Keratinocyte (primary cell): ENCODE measurements at regions not wholly inside any gene's neighbourhood (a gene's known extent, or its start where the extent isn't known, plus 50 kb on each side); places are given as distances from the start of the nearest gene placed in this dataset.

ENCODE experiments used
- DNase-seq: peaks from one replicate; pipeline ENCODE4 v3.0.0-alpha.2; 2011; ENCODE audit warnings: low read depth, missing footprints, low spot score
- FAIRE-seq: peaks from 2 replicates; lab custom pipeline; 2011; peaks lifted over from hg19 to GRCh38; lab: Jason Lieb, UNC
- H2AFZ ChIP-seq: 2 replicates; pipeline ENCODE4 v1.6.0; 2012; ENCODE audit warnings: low read length, control low read depth, inconsistent platforms; ENCODE audit not compliant: control insufficient read depth
- H3K27ac ChIP-seq: 2 replicates; pipeline ENCODE4 v1.5.1; 2011; ENCODE audit warnings: low read length; ENCODE audit not compliant: control insufficient read depth, insufficient read depth
- H3K27me3 ChIP-seq: 3 replicates; pipeline ENCODE4 v1.6.0; 2011; ENCODE audit warnings: low read length; ENCODE audit not compliant: control insufficient read depth, insufficient read depth; ENCODE audit errors: extremely low read depth
- H3K36me3 ChIP-seq, 2 experiments: 2 replicates in 1 of 2; 3 replicates in 1 of 2; pipeline ENCODE4 v1.5.1; 2011; ENCODE audit warnings: low read length in 2 of 2, mild to moderate bottlenecking in 1 of 2; ENCODE audit not compliant: control insufficient read depth in 2 of 2, insufficient read depth in 2 of 2; ENCODE audit errors: extremely low read depth in 1 of 2
- H3K4me1 ChIP-seq: 3 replicates; pipeline ENCODE4 v1.5.1; 2011; ENCODE audit warnings: low read length; ENCODE audit not compliant: control insufficient read depth, insufficient read depth; ENCODE audit errors: extremely low read depth
- H3K4me2 ChIP-seq: 3 replicates; pipeline ENCODE4 v1.6.0; 2011; ENCODE audit warnings: low read depth, low read length; ENCODE audit not compliant: control insufficient read depth, insufficient read depth; ENCODE audit errors: extremely low read depth
- H3K4me3 ChIP-seq, 3 experiments: fragments of 200-600 bp in 1 of 3; sonication (generic) in 1 of 3; 2 replicates in 2 of 3; 3 replicates in 1 of 3; pipeline ENCODE4 v1.5.1; 2011 to 2016; ENCODE audit warnings: low read length in 3 of 3, mild to moderate bottlenecking in 3 of 3, control low read depth in 2 of 3, inconsistent platforms in 1 of 3, low read depth in 1 of 3, mixed read lengths in 1 of 3, mixed run types in 1 of 3, moderate library complexity in 1 of 3; ENCODE audit not compliant: control insufficient read depth in 2 of 3, insufficient read depth in 2 of 3; ENCODE audit errors: extremely low read depth in 1 of 3
- H3K79me2 ChIP-seq: 2 replicates; pipeline ENCODE4 v1.6.0; 2012; ENCODE audit warnings: low read length; ENCODE audit not compliant: control insufficient read depth, insufficient read depth
- H3K9ac ChIP-seq: 3 replicates; pipeline ENCODE4 v1.6.0; 2011; ENCODE audit warnings: low read length; ENCODE audit not compliant: control insufficient read depth, insufficient read depth; ENCODE audit errors: extremely low read depth
- H3K9me1 ChIP-seq: 3 replicates; pipeline ENCODE4 v1.6.0; 2011; ENCODE audit warnings: low read length; ENCODE audit not compliant: control insufficient read depth, insufficient read depth; ENCODE audit errors: extremely low read depth
- H3K9me3 ChIP-seq: 2 replicates; pipeline ENCODE4 v1.5.1; 2012; ENCODE audit warnings: low read depth, low read length; ENCODE audit not compliant: control insufficient read depth
- H4K20me1 ChIP-seq: 3 replicates; pipeline ENCODE4 v1.6.0; 2011; ENCODE audit warnings: low read length; ENCODE audit not compliant: control insufficient read depth, insufficient read depth; ENCODE audit errors: extremely low read depth
- EZH2 ChIP-seq: IDR thresholded peaks from one replicate; pipeline ENCODE4 v1.6.1; 2012; ENCODE audit warnings: inconsistent platforms, mild to moderate bottlenecking, low read length, moderate library complexity
- dilution Hi-C: fragments of 300-500 bp; cut with MboI; formaldehyde crosslinking; loops from one replicate; pipeline ENCODE4 v1.7.0; 2020; ENCODE audit warnings: low sequenced_read_pairs; ENCODE audit not compliant: extremely low pct_ligation_motif_present
- TF ChIP-seq, protein P1 (sequence below), 3 experiments: IDR thresholded peaks in 1 of 3; conservative IDR thresholded peaks in 1 of 3; optimal IDR thresholded peaks in 1 of 3; 2 replicates in 2 of 3; 3 replicates in 1 of 3; pipeline versions ENCODE3 to v1.5.1; 2011; ENCODE audit warnings: low read length in 3 of 3, mild to moderate bottlenecking in 3 of 3, moderate library complexity in 2 of 3, control low read depth in 1 of 3, inconsistent platforms in 1 of 3; ENCODE audit not compliant: insufficient read depth in 2 of 3; ENCODE audit errors: extremely low read depth in 1 of 3

- Histone ChIP-seq H3K4me2 (no peak overlapping the region), H3K27ac (no peak overlapping the region), H3K36me3 (no peaks in the 10 kb centered on the region), H4K20me1 (no peaks in the 10 kb centered on the region), H3K27me3 (no peaks in the 10 kb centered on the region), H3K4me1 (peaks cover 11% of the 10 kb centered on the region), H3K9ac (no peak overlapping the region), H3K9me3 (no peaks in the 10 kb centered on the region), H3K79me2 (no peaks in the 10 kb centered on the region), H3K4me3 (no peak overlapping the region), H2AFZ (no peak overlapping the region), H3K9me1 (no peaks in the 10 kb centered on the region)
- FAIRE-seq: no peak
- dilution Hi-C loops: no loop called here
- TF ChIP-seq EZH2: no peak
- TF ChIP-seq, protein P1, sequence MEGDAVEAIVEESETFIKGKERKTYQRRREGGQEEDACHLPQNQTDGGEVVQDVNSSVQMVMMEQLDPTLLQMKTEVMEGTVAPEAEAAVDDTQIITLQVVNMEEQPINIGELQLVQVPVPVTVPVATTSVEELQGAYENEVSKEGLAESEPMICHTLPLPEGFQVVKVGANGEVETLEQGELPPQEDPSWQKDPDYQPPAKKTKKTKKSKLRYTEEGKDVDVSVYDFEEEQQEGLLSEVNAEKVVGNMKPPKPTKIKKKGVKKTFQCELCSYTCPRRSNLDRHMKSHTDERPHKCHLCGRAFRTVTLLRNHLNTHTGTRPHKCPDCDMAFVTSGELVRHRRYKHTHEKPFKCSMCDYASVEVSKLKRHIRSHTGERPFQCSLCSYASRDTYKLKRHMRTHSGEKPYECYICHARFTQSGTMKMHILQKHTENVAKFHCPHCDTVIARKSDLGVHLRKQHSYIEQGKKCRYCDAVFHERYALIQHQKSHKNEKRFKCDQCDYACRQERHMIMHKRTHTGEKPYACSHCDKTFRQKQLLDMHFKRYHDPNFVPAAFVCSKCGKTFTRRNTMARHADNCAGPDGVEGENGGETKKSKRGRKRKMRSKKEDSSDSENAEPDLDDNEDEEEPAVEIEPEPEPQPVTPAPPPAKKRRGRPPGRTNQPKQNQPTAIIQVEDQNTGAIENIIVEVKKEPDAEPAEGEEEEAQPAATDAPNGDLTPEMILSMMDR (optimal IDR thresholded peaks at IDR 0.05 in 1 of 3, IDR thresholded peaks at IDR 0.05 in 1 of 3, conservative IDR thresholded peaks at IDR 0.05 in 1 of 3; ENCODE audit: extremely low read depth in 1 of 3, insufficient read depth in 2 of 3, low read length in 3 of 3): no peak
- no peak for DNase-seq
These were observed 338.8 kb upstream of the KIRREL3 start for GRCh38 chr11:127339376-127339775.

DNA sequence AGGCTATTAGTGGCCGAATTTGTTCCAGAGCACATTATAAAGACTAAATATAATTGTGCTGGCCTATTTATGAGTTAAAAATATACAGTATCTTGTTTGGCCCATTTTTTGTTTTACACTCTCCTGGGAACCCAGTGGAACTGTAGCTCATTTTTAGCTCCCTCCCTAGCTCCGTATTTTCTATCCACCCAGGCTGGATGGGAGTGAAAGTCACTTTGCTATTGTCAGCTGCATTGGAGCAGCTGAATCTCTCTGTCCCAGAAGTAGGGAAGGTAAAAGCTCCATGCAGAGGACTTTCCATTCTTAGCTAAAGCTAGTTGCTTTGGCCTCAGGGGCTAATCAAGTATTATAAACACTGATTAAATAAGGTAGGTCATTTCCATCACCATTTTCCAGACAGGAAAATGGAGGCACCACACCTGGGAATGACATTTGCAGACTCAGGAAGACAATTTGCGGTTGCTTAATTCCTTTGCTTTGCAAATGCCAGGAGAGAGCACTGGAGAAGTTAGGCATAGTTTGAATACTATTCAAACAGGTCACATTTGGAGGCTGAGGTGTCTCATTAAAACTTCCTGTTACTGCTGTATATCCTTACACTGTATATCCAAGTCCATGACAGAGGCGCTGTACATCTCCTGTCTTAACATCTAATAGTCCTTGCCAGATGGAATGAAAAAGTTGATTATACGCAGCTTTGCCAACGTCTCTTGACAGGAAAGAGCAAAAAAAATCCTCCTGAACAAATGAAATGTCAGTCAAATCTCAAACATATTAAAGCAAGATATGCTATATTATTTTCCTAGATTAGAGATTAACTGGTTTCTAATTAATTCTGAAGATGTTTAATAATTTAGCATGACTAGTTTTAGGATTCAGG lies 338.1 kb upstream of the KIRREL3 start:
- Histone ChIP-seq H2AFZ (peak overlapping the region; percentile 54), H3K36me3 (no peaks in the 10 kb centered on the region), H3K9me1 (no peaks in the 10 kb centered on the region), H3K9ac (no peak overlapping the region), H3K27me3 (no peaks in the 10 kb centered on the region), H3K4me1 (peaks cover 11% of the 10 kb centered on the region), H4K20me1 (no peaks in the 10 kb centered on the region), H3K4me3 (no peak overlapping the region), H3K27ac (no peak overlapping the region), H3K9me3 (no peaks in the 10 kb centered on the region), H3K79me2 (no peaks in the 10 kb centered on the region), H3K4me2 (no peak overlapping the region)
- no peak for DNase-seq
- TF ChIP-seq, protein P1 (optimal IDR thresholded peaks at IDR 0.05 in 1 of 3, IDR thresholded peaks at IDR 0.05 in 1 of 3, conservative IDR thresholded peaks at IDR 0.05 in 1 of 3; ENCODE audit: extremely low read depth in 1 of 3, insufficient read depth in 2 of 3, low read length in 3 of 3): no peak
- TF ChIP-seq EZH2: no peak
- FAIRE-seq: peak; percentile 48
- dilution Hi-C loops: no loop called here
